Ovary (tissue), 7 donors: ENCODE measurements at regions not wholly inside any gene's neighbourhood (a gene's known extent, or its start where the extent isn't known, plus 50 kb on each side); places are given as distances from the start of the nearest gene placed in this dataset.

Experiments used
- DNase-seq, 5 donors: peaks; one replicate each; pipeline ENCODE4 v3.0.0-alpha.2; 2019 to 2020
- H3K27ac ChIP-seq, 2 donors: fragments of 200-600 bp; one replicate each; pipeline versions ENCODE4 v1.5.1 to v1.8.0; 2019 to 2022
- H3K27me3 ChIP-seq: fragments of 200-600 bp; one replicate; pipeline ENCODE4 v1.8.0; 2022
- H3K36me3 ChIP-seq: fragments of 200-600 bp; sonication (generic); one replicate; pipeline ENCODE4 v1.5.1; 2019
- H3K4me1 ChIP-seq: one replicate; pipeline ENCODE4 v1.8.1; 2013; ENCODE audit warnings: mild to moderate bottlenecking, moderate library complexity; ENCODE audit not compliant: insufficient read depth
- H3K4me3 ChIP-seq: fragments of 200-600 bp; sonication (generic); one replicate; pipeline ENCODE4 v1.5.1; 2017
- H3K9me3 ChIP-seq, 2 donors: fragments of 200-600 bp in 1 of 2; sonication (generic) in 1 of 2; one replicate each; pipeline versions ENCODE4 v1.5.1 to v1.8.1; 2013 to 2019; ENCODE audit warnings: mild to moderate bottlenecking in 1 of 2, moderate library complexity in 1 of 2
- EP300 ChIP-seq: sonication (generic); formaldehyde crosslinking; IDR thresholded peaks from one replicate; pipeline ENCODE4 v1.6.1; 2017; ENCODE audit warnings: antibody characterized with exemption
- POLR2A ChIP-seq: fragments of 450-650 bp; IDR thresholded peaks from one replicate; pipeline ENCODE4 v1.6.1; 2017; ENCODE audit warnings: antibody characterized with exemption, mild to moderate bottlenecking, moderate library complexity
- WGBS, 3 donors: extraction: QIAGEN DNeasy Blood & Tissue Kit in 1 of 3; methylation state at CpG; one replicate each; pipeline versions ENCODE4 v1.1.5 to v1.1.7; 2013 to 2017; 5-methylcytosine and 5-hydroxymethylcytosine counted together
- intact Hi-C, 4 donors: fragments of 100-400 bp; cut with DNase I; formaldehyde crosslinking; loops; one replicate each; pipeline versions ENCODE4 v1.11.0 to v1.15.1; 2022 to 2023
- TF ChIP-seq, protein P1 (sequence below), 3 donors: fragments of 450-650 bp in 2 of 3; fragments of 200-600 bp in 1 of 3; IDR thresholded peaks; one replicate each; pipeline versions ENCODE4 v1.5.1 to v1.8.0; 2016 to 2022; ENCODE audit warnings: antibody characterized with exemption in 3 of 3, mild to moderate bottlenecking in 1 of 3
- donor health status: DM: no; HTN: no; CAD: no; lungs with moderate emphysema.
- donor health status: DM: no; HTN: no; CAD: no.
- donor health status: Bipolar disorder and iron deficiency.
- donor health status: DM: no; HTN: no; CAD: no.
- donor health status: DM: yes; HTN: yes; CAD: no.

DNA sequence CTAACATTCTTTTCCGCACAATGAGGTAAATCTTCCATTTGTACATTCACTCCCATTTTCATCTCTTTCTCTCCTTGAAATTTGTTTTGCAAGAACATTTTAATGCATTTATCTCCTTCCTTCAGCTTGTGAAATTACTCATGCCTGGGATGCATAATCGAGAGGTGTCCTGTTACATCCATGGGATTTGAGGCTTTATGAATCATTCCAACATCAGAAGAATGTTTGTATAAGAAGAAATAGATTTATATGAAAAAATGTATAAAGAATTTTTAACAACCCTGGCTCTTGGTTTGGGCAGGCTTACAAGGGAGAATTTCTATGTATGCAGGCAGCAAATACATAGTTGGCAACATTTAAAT lies 93.2 kb upstream of the MBNL1 start:
- no peaks in the 10 kb centered on the region for H3K4me1 ChIP-seq
- H3K9me3 ChIP-seq: no peaks in the 10 kb centered on the region
- H3K27ac ChIP-seq: no peak overlapping the region
- TF ChIP-seq, protein P1, sequence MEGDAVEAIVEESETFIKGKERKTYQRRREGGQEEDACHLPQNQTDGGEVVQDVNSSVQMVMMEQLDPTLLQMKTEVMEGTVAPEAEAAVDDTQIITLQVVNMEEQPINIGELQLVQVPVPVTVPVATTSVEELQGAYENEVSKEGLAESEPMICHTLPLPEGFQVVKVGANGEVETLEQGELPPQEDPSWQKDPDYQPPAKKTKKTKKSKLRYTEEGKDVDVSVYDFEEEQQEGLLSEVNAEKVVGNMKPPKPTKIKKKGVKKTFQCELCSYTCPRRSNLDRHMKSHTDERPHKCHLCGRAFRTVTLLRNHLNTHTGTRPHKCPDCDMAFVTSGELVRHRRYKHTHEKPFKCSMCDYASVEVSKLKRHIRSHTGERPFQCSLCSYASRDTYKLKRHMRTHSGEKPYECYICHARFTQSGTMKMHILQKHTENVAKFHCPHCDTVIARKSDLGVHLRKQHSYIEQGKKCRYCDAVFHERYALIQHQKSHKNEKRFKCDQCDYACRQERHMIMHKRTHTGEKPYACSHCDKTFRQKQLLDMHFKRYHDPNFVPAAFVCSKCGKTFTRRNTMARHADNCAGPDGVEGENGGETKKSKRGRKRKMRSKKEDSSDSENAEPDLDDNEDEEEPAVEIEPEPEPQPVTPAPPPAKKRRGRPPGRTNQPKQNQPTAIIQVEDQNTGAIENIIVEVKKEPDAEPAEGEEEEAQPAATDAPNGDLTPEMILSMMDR (IDR thresholded peaks at IDR 0.05): no peak
- no peak for TF ChIP-seq EP300
- no peak for TF ChIP-seq POLR2A
- H3K36me3 ChIP-seq: no peaks in the 10 kb centered on the region
- no peak for DNase-seq
- intact Hi-C loops: no loop called here
- no peaks in the 10 kb centered on the region for H3K27me3 ChIP-seq
- 26 to 52% (median 45%) methylated on average over 2 of the region's 2 CpGs for WGBS, 3 donors
- H3K4me3 ChIP-seq: no peak overlapping the region

DNA sequence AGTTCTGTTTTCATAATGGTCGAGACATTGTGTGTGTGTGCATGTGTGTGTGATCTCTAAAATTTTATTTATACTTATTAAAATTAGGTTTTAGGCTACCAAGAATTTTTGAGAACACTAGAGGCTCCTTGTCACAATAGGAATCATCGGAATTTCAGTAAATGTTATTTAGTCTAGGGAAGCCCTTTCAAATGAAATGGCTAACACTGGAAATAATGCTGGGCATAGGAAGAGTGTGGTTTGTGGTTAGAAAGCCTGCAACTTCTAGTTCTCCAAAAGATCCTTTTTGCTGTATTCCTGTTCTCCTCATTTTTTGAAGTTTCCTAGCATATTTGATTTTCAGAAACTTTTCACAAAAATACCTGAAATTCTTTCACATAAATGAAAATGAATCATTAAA lies 92.5 kb upstream of the MBNL1 start:
- no peak overlapping the region for H3K27ac ChIP-seq
- H3K4me3 ChIP-seq: no peak overlapping the region
- intact Hi-C loops: no loop called here
- no peaks in the 10 kb centered on the region for H3K9me3 ChIP-seq
- TF ChIP-seq EP300 (no peak), POLR2A (no peak)
- TF ChIP-seq, protein P1 (IDR thresholded peaks at IDR 0.05): no peak
- WGBS, 3 donors: 11 to 43% (median 14%) methylated on average over 2 of the region's 2 CpGs
- H3K4me1 ChIP-seq: no peaks in the 10 kb centered on the region
- H3K36me3 ChIP-seq: no peaks in the 10 kb centered on the region
- DNase-seq: no peak
- no peaks in the 10 kb centered on the region for H3K27me3 ChIP-seq

DNA sequence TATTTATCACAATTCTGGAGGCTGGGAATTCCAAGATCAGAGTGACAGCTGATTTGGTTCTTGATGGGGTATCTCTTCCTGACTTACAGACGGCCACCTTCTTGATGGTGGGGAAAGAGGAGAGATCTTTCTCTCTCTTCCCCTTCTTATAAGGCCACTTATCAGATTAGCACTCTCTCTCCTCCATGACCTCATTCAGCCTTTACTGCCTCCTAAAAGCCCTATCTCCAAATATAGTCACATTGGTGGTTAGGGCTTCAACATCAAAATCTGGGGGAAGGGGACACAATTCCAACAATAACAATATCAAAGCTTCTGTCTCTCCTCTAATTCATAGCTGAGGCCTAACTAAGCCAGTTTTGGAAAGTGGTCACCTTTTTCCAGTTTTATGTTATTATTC lies 91.7 kb upstream of the MBNL1 start:
- Histone ChIP-seq H3K27ac (no peak overlapping the region), H3K4me1 (no peaks in the 10 kb centered on the region), H3K27me3 (no peaks in the 10 kb centered on the region), H3K9me3 (no peaks in the 10 kb centered on the region), H3K4me3 (no peak overlapping the region), H3K36me3 (no peaks in the 10 kb centered on the region)
- intact Hi-C loops: no loop called here
- TF ChIP-seq POLR2A: no peak
- no peak for DNase-seq
- WGBS, 3 donors: 87 to 98% (median 97%) methylated on average over 1 of the region's 1 CpG

DNA sequence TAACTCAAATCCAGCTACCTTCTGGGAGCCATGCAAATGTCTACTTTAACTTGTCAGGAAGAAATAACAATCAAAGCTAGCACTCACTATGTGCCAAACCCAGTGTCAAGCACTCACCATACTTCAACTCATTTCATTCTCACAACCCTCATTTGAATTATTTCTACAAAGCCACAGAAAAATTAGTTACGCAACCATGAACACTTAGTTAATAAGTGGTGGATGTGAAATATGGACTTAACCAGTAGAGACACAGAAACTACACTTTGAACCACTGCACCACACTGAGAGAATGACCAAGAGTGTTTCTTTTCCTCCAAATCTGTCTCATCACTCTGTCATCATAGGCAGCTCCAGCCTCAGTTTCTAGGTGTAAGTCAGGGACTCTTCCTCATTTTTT lies 91.0 kb upstream of the MBNL1 start:
- no peak for DNase-seq
- no peaks in the 10 kb centered on the region for H3K27me3 ChIP-seq
- TF ChIP-seq, protein P1 (IDR thresholded peaks at IDR 0.05): no peak
- TF ChIP-seq POLR2A: no peak
- no peak for TF ChIP-seq EP300
- H3K4me3 ChIP-seq: no peak overlapping the region
- no peaks in the 10 kb centered on the region for H3K4me1 ChIP-seq
- H3K27ac ChIP-seq: no peak overlapping the region
- no peaks in the 10 kb centered on the region for H3K36me3 ChIP-seq
- WGBS, 3 donors: 96 to 97% (median 96%) methylated on average over 1 of the region's 1 CpG
- intact Hi-C loops: no loop called here
- no peaks in the 10 kb centered on the region for H3K9me3 ChIP-seq

DNA sequence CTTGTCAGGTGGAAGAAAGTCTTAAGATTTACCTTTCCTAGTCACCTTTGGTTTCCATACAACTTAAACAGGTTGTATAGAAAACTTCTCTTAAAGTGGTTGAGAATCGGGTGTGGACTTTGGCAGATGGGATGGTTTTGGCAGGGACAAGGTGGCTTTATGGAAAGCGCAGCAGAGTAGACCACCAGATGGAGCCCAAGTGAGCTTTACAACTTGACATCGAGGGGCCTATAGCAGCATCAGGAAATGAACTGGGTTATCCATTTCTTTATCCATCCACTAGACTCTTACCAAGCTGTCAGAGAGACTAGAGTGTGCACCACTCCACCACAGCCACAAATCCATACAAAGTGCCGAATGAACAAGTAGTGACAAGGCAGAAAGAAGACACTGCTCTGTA lies 85.3 kb upstream of the MBNL1 start:
- no peak overlapping the region for H3K27ac ChIP-seq
- H3K36me3 ChIP-seq: no peaks in the 10 kb centered on the region
- no peaks in the 10 kb centered on the region for H3K27me3 ChIP-seq
- no peak for TF ChIP-seq EP300
- TF ChIP-seq, protein P1 (IDR thresholded peaks at IDR 0.05): peak in 2 of 3 donors; percentile 13 to 49
- no peak for TF ChIP-seq POLR2A
- H3K9me3 ChIP-seq: no peaks in the 10 kb centered on the region
- H3K4me1 ChIP-seq: no peaks in the 10 kb centered on the region
- DNase-seq: peak; percentile 15 to 47 (median 36)
- no peak overlapping the region for H3K4me3 ChIP-seq
- WGBS, 3 donors: 62 to 67% (median 65%) methylated on average over 4 of the region's 4 CpGs
- intact Hi-C loops: no loop called here
